HG03439 (cell line): ENCODE measurements at regions not wholly inside any gene's neighbourhood (a gene's known extent, or its start where the extent isn't known, plus 50 kb on each side); places are given as distances from the start of the nearest gene placed in this dataset.

Experiments
- ATAC-seq: cut with Tn5 transposase; IDR thresholded peaks from one replicate; pipeline ENCODE4 v1.9.1; 2021; ENCODE audit warnings: mild to moderate bottlenecking, moderate library complexity; ENCODE audit not compliant: unreplicated experiment

GRCh38 chr2:207235621-207236020 is 69.9 kb upstream of the KLF7 start:
- no peak for ATAC-seq

GRCh38 chr2:207236156-207236935 is 70.6 kb upstream of the KLF7 start:
- ATAC-seq = no peak

- ATAC-seq = no peak
Observed at GRCh38 chr2:207238831-207239701, 73.3 kb upstream of the KLF7 start.

- ATAC-seq = no peak
Observed at GRCh38 chr2:207239754-207240494, 74.2 kb upstream of the KLF7 start.

- no peak for ATAC-seq
Observed at GRCh38 chr2:207240649-207241048, 74.9 kb upstream of the KLF7 start.

- ATAC-seq = no peak
Observed at GRCh38 chr2:207241198-207241597, 75.5 kb upstream of the KLF7 start.

- ATAC-seq = no peak
Observed at GRCh38 chr2:207243601-207244000, 77.9 kb upstream of the KLF7 start.

- ATAC-seq = no peak
Observed at GRCh38 chr2:207244971-207245925, 79.5 kb upstream of the KLF7 start.

- ATAC-seq = no peak
Observed at GRCh38 chr2:207248702-207249377, 83.1 kb upstream of the KLF7 start.

GRCh38 chr2:207251022-207251421 is 85.3 kb upstream of the KLF7 start:
- ATAC-seq = no peak

- no peak for ATAC-seq
Observed at GRCh38 chr2:207251573-207252192, 85.9 kb upstream of the KLF7 start.

GRCh38 chr2:207252416-207252815 is 86.7 kb upstream of the KLF7 start:
- ATAC-seq = no peak

GRCh38 chr2:207252979-207253645 is 87.4 kb upstream of the KLF7 start:
- ATAC-seq = no peak

GRCh38 chr2:207253666-207254345 is 88.1 kb upstream of the KLF7 start:
- ATAC-seq = no peak

GRCh38 chr2:207254591-207255464 is 89.1 kb upstream of the KLF7 start:
- ATAC-seq = no peak

- ATAC-seq = no peak
Observed at GRCh38 chr2:207255565-207256470, 90.1 kb upstream of the KLF7 start.
